ENCODE measurements at regions not wholly inside any gene's neighbourhood (a gene's known extent, or its start where the extent isn't known, plus 50 kb on each side); places are given as distances from the start of the nearest gene placed in this dataset.

DNA sequence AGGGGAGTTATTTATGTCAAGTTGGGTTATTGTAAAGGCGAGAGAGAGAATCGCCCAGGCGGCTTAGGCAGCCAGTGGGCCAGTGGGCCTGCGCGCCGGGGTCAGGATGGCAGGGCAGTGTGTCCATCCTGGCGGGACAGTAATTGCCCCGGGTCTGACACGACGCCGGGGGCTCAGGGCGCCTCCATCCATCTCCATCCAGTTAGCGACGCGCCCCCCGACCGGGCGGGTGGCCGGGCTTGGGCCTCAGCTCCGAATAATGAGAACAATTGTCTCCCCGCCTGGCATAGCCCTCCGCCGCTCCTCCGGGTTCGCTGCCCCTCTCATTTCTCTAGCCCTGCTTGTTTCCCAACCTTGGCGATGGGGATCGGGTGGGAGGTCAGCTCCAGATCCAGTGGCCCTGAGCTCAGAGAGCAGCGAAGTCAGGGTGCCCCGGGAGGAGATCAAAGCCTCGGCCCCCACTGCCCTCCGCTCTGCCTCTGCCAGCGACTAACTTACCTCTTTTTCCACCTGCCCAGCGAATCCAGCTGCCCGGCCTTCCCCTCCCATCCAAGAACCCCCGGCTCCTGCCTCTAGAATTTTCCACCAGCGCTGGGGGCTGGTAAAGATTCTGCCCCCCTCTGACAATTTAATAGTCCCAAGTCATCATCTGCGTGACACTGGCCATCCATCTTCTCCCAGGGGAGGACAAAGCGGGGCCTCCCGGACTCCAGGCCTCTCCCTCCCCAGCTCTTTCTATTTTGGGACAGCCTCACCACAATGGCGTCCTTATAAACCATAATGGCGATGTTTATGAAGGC, 56.9 kb upstream of the TMEM33 start:
- TF ChIP-seq EZH2 (optimal IDR thresholded peaks at IDR 0.05; ENCODE audit: low read depth, low read length), result no peak
- TF ChIP-seq, protein P1, sequence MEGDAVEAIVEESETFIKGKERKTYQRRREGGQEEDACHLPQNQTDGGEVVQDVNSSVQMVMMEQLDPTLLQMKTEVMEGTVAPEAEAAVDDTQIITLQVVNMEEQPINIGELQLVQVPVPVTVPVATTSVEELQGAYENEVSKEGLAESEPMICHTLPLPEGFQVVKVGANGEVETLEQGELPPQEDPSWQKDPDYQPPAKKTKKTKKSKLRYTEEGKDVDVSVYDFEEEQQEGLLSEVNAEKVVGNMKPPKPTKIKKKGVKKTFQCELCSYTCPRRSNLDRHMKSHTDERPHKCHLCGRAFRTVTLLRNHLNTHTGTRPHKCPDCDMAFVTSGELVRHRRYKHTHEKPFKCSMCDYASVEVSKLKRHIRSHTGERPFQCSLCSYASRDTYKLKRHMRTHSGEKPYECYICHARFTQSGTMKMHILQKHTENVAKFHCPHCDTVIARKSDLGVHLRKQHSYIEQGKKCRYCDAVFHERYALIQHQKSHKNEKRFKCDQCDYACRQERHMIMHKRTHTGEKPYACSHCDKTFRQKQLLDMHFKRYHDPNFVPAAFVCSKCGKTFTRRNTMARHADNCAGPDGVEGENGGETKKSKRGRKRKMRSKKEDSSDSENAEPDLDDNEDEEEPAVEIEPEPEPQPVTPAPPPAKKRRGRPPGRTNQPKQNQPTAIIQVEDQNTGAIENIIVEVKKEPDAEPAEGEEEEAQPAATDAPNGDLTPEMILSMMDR (IDR thresholded peaks at IDR 0.05; ENCODE audit: low read length), result no peak
- TF ChIP-seq EZH2phosphoT487 (IDR thresholded peaks at IDR 0.05; ENCODE audit: low read length), result no peak
